IPS-18a (cell line): ENCODE measurements at regions not wholly inside any gene's neighbourhood (a gene's known extent, or its start where the extent isn't known, plus 50 kb on each side); places are given as distances from the start of the nearest gene placed in this dataset.
"Not testable (repeated sequence)": the region's sequence is repeated elsewhere in the genome, so short reads cannot be mapped to it uniquely, and the experiment has no call there.

Source experiments
- H3K27ac ChIP-seq: one replicate; pipeline ENCODE4 v1.5.1; 2013; ENCODE audit warnings: low read length
- H3K27me3 ChIP-seq: one replicate; pipeline ENCODE4 v1.6.1; 2013; ENCODE audit warnings: mild to moderate bottlenecking, low read length; ENCODE audit not compliant: control insufficient read depth, insufficient read depth
- H3K36me3 ChIP-seq: one replicate; pipeline ENCODE4 v1.6.1; 2013; ENCODE audit warnings: low read depth, low read length; ENCODE audit not compliant: control insufficient read depth
- H3K4me1 ChIP-seq: one replicate; pipeline ENCODE4 v1.6.1; 2013; ENCODE audit warnings: low read depth, low read length; ENCODE audit not compliant: control insufficient read depth
- H3K4me3 ChIP-seq: one replicate; pipeline ENCODE4 v1.5.1; 2013; ENCODE audit warnings: low read length
- H3K9ac ChIP-seq: one replicate; pipeline ENCODE4 v1.6.1; 2013; ENCODE audit warnings: mild to moderate bottlenecking, low read length, moderate library complexity
- H3K9me3 ChIP-seq: one replicate; pipeline ENCODE4 v1.6.1; 2013; ENCODE audit warnings: low read depth, low read length; ENCODE audit not compliant: control insufficient read depth

DNA sequence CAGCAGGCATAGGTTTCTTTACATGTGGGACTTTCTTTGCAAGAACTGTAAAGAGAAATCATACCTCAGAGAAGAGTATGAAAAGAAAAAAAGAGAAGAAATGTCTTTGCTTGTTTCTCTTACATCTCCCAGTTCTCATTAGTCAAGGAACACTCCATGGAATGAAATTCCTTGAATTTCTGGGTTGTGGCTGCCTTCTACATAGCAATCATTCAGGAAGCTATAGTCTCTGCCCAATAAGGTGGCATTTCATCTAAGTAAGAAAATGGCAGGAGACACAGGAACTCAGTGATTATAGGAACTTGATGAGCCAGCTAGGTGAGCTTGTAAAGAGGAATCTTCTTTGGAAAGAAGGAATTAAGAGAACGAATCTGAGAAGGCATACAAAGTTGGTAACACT, 197.0 kb upstream of the FKBP1C start:
- Histone ChIP-seq H3K9ac (no peak overlapping the region), H3K27ac (no peak overlapping the region), H3K36me3 (no peaks in the 10 kb centered on the region), H3K9me3 (no peaks in the 10 kb centered on the region), H3K4me3 (no peak overlapping the region), H3K27me3 (no peaks in the 10 kb centered on the region), H3K4me1 (no peaks in the 10 kb centered on the region)

DNA sequence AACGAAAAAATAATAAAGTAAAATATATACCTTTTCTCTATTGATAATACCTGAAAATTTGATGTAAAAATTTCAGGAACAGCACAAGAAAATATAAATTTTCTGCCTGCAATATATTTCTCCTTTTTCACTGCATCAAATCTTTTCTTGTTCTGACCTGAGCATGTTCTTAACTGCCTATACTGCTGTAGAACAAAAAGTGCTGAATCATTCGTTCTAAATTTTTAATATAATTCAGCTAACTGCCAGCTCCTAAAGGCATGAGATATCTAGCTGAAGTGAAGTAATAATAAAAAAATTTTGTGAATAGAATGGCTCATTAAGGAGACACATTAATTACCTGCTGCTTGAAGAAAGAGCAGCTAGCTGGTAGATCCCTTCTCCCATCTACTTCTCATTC, 188.6 kb upstream of the FKBP1C start:
- H3K4me3 ChIP-seq, result no peak overlapping the region
- H3K9ac ChIP-seq, result no peak overlapping the region
- no peak overlapping the region for H3K27ac ChIP-seq
- no peaks in the 10 kb centered on the region for H3K4me1 ChIP-seq
- H3K27me3 ChIP-seq, result no peaks in the 10 kb centered on the region
- no peaks in the 10 kb centered on the region for H3K36me3 ChIP-seq
- no peaks in the 10 kb centered on the region for H3K9me3 ChIP-seq

DNA sequence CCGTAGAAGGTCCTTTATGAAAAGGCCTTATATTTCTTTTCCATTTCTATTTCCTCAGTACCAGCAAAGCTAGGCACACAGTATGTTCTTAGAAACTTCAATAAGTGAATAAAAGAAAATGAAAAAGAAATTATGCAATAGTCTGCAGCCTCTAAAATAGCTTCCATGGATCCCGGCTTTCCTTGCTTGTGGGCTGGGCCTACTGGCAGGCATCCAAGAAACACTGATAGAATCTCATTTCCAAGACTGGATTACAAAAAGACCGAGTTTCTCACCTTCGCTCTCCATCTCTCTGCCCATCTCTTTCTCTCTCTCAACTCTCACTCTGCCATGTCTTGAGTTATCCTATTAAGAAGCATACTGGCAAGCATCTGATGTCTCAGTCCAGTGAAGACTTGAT, 187.5 kb upstream of the FKBP1C start:
- Histone ChIP-seq H3K9ac (no peak overlapping the region), H3K4me1 (no peaks in the 10 kb centered on the region), H3K36me3 (no peaks in the 10 kb centered on the region), H3K9me3 (no peaks in the 10 kb centered on the region), H3K27me3 (no peaks in the 10 kb centered on the region), H3K4me3 (no peak overlapping the region), H3K27ac (no peak overlapping the region)

DNA sequence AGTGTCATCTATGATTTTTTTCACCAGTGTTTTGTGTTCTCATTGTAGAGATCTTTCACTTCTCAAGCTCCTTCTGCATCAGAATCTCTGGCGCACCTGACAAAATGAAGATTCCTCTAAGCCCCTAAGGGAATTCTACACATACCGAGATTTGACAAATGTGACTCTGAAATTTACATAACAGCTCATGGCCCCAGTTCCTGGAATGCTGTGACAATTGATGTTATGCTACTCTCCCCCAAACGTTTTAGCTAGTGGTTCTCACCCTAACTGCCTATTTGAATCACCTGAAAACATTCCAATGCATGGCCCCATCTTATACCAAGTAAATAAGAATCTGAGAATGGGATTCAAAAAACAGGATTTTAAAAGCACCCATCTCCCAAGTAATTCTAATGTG, 162.1 kb upstream of the FKBP1C start:
- no peaks in the 10 kb centered on the region for H3K27me3 ChIP-seq
- H3K9me3 ChIP-seq, result no peaks in the 10 kb centered on the region

DNA sequence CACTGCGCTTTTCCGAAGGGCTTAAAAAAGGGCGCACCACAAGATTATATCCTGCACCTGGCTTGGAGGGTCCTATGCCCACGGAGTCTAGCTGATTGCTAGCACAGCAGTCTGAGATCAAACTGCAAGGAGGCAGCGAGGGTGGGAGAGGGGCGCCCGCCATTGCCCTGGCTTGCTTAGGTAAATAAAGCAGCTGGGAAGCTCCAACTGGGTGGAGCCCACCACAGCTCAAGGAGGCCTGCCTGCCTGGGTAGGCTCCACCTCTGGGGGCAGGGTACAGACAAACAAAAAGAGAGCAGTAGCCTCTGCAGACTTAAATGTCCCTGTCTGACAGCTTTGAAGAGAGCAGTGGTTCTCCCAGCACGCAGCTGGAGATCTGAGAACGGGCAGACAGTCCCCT, 158.1 kb upstream of the FKBP1C start:
- H3K4me3 ChIP-seq, H3K27ac ChIP-seq, H3K36me3 ChIP-seq, H3K9me3 ChIP-seq, H3K9ac ChIP-seq, H3K27me3 ChIP-seq, H3K4me1 ChIP-seq: not testable (repeated sequence)

More for the DNA sequence above, 162.1 kb upstream of the FKBP1C start:
- no peak overlapping the region for H3K27ac ChIP-seq
- H3K36me3 ChIP-seq, result no peaks in the 10 kb centered on the region
- no peak overlapping the region for H3K4me3 ChIP-seq
- H3K4me1 ChIP-seq, result no peaks in the 10 kb centered on the region
- no peak overlapping the region for H3K9ac ChIP-seq

DNA sequence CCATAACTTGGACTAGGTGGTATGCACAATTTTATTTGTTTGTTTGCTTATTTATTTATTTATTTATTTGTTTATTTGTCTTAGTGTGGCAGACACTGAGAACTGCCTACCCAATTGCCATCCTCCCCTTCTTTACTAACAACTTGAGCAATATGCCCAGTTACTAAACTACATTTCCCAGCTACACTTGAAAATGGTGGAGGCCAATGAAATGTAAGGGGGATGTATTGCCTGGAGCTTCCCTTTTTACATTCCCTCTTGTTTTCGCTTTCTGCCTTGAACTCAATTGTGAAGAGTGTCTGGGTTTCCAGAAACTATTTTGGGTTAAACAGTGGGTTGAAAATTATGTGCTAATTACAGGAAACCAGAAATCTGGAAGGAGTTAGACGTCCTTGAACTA, 152.7 kb upstream of the FKBP1C start:
- no peaks in the 10 kb centered on the region for H3K4me1 ChIP-seq
- H3K9me3 ChIP-seq, result no peaks in the 10 kb centered on the region
- no peak overlapping the region for H3K27ac ChIP-seq
- H3K4me3 ChIP-seq, result no peak overlapping the region
- H3K36me3 ChIP-seq, result no peaks in the 10 kb centered on the region
- H3K27me3 ChIP-seq, result no peaks in the 10 kb centered on the region
- H3K9ac ChIP-seq, result no peak overlapping the region

DNA sequence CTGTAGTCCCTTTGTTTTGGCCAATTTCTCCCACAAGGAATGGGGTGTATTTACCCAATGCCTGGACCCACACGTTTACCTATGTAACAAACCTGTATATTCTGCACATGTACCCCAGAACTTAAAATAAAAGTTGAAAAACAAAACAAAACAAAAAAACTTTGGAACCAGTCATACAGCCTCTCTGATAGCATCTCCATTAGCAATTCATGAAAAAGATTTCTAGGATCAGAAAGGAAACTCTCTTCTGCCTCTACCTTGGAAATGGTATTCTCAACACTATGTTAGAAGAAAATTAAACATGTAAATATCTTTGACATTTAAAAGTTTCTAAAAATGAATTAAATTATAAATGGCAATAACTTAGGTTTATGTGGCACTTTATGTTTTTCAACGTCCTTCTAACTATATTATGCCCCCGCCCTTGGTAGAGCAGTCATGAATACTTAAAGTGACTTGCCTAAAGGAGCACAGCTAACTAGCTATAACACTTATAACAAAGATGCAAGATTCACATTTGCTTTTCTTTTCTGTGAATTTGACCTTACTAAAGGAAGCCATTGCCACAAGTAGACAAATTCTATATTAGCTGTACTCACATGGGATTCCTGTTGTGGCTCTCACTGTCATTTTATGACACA, 147.5 kb upstream of the FKBP1C start:
- Histone ChIP-seq H3K36me3 (no peaks in the 10 kb centered on the region), H3K4me3 (no peak overlapping the region), H3K9me3 (no peaks in the 10 kb centered on the region), H3K4me1 (no peaks in the 10 kb centered on the region), H3K9ac (no peak overlapping the region), H3K27me3 (no peaks in the 10 kb centered on the region), H3K27ac (no peak overlapping the region)

DNA sequence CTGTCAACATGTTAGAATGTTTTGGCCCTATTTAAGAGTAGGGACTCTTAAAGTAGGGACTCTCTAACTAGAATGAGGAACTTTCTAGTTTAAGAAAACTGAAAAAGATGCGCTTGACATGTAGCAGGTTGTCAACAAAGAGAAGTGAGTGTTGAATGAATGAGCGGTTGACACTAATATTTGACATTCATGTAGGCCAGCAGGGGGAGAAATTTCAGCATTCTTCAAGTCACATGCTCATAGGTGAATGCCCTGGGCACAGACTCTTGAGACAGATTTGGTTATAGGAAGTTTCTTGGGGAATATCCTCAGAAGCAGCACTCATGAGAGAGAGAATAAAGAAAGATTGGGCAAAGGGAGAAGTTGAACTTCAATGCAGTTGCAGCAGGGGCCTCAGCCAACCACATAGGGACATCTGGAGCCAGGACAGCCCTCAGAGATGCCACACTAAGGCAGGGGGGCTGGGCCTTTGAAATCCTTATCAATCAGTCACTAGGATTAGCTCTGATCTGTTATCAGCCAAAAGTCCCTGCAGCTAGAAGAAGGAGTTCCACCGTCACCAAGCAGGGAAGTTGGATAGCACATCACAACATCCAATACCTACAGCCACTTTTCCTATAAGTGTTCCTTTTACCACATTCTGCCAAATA, 145.1 kb upstream of the FKBP1C start:
- H3K27ac ChIP-seq, result no peak overlapping the region
- no peaks in the 10 kb centered on the region for H3K27me3 ChIP-seq
- no peaks in the 10 kb centered on the region for H3K36me3 ChIP-seq
- no peak overlapping the region for H3K9ac ChIP-seq
- H3K9me3 ChIP-seq, result peaks cover 3% of the 10 kb centered on the region
- H3K4me1 ChIP-seq, result no peaks in the 10 kb centered on the region
- no peak overlapping the region for H3K4me3 ChIP-seq

DNA sequence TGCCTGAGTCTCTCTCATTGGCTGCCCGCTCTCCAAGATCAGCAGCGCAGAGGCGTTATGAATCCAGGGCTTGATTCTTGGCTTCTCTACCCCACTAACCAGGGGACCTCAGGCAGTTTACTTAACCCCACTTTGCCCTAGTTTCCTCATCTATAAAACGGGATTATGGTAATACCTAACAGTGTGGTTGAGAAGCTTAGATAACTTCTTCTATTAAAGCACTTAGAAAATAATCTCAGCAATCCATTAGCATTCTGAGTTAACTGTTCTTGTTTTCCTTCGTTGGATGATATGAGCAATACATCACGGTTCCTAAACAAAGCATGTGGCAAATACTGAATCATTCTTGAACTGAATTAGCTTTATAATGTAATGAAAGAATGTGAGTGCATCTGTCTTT, 116.3 kb upstream of the FKBP1C start:
- Histone ChIP-seq H3K27ac (no peak overlapping the region), H3K36me3 (no peaks in the 10 kb centered on the region), H3K27me3 (no peaks in the 10 kb centered on the region), H3K9ac (no peak overlapping the region), H3K9me3 (no peaks in the 10 kb centered on the region), H3K4me1 (no peaks in the 10 kb centered on the region), H3K4me3 (no peak overlapping the region)

DNA sequence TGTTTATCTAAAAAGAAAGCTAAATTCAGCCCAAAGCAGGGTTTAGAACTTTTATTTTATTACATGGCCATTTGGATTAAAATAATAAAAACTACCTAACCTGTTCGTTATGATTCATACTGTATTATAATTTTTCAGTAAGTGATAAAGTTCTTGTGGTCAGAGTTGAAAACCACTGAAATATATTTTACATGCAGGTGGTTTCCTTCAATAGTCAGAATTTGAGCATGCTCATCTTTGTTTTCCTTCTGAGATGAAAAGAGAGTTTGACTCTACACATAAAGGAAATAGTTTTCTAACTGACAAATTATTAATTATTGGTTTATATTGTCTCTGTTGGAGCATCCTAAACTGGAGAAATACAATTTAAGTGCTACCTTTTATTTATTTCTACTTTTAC, 114.0 kb upstream of the FKBP1C start:
- H3K4me3 ChIP-seq, result no peak overlapping the region
- H3K27ac ChIP-seq, result no peak overlapping the region
- no peaks in the 10 kb centered on the region for H3K9me3 ChIP-seq
- H3K4me1 ChIP-seq, result no peaks in the 10 kb centered on the region
- no peaks in the 10 kb centered on the region for H3K27me3 ChIP-seq
- H3K9ac ChIP-seq, result no peak overlapping the region
- no peaks in the 10 kb centered on the region for H3K36me3 ChIP-seq

DNA sequence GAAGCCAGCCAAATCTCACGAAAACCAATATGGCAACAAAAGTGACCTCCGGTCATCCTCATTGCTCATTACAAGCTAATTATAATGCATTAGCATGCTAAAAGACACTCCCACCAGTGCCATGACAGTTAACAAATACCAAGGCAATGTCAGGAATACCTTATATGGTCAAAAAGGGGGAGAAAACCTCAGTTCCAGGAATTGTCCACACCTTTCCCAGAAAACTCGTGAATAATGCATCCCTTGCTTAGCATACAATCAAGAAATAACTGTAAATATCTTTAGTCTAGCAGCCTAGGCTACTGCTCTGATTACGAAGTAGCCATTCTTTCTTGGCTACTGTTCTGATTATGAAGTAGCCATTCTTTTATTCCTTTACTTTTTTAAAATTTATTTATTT, 112.5 kb upstream of the FKBP1C start:
- Histone ChIP-seq H3K9me3 (no peaks in the 10 kb centered on the region), H3K27ac (no peak overlapping the region), H3K4me1 (no peaks in the 10 kb centered on the region), H3K9ac (no peak overlapping the region), H3K27me3 (no peaks in the 10 kb centered on the region), H3K4me3 (no peak overlapping the region), H3K36me3 (no peaks in the 10 kb centered on the region)

DNA sequence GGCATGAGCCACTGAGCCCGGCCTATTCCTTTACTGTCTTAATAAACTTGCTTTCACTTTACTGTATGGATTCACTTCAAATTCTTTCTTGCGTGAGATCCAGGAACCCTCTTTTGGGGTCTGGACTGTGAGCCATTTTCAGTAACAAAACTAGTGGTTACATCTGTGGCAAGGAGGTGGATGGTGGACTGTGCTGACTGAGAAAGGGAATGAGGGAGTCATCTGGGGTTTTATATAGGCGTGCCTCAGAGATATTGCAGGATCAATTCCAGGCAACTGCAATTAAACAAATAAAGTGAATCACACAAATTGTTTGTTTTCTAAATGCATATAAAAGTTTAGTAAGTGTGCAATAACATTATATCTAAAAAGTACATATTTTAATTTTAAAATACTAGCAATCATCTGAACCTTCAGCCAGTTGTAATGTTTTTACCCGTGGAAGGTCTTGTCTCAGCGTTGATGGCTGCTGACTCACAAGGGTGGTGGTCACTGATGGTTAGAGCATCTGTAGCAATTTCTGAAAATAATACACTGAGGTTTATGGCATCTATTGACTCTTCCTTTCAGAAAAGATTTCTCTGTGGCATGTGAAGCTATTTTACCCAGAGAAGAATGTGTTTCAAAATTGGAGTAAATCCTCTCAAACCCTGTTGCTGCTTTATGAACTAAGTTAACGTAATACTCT, 111.4 kb upstream of the FKBP1C start:
- no peak overlapping the region for H3K27ac ChIP-seq
- no peak overlapping the region for H3K4me3 ChIP-seq
- H3K4me1 ChIP-seq, result no peaks in the 10 kb centered on the region
- H3K36me3 ChIP-seq, result no peaks in the 10 kb centered on the region
- H3K9ac ChIP-seq, result no peak overlapping the region
- no peaks in the 10 kb centered on the region for H3K9me3 ChIP-seq
- H3K27me3 ChIP-seq, result no peaks in the 10 kb centered on the region
